Inflammatory macrophage (primary cell): ENCODE measurements at regions not wholly inside any gene's neighbourhood (a gene's known extent, or its start where the extent isn't known, plus 50 kb on each side); places are given as distances from the start of the nearest gene placed in this dataset.
"Not testable (repeated sequence)": the region's sequence is repeated elsewhere in the genome, so short reads cannot be mapped to it uniquely, and the experiment has no call there.

Experiments used
- DNase-seq, 2 donors: peaks; one replicate each; pipeline ENCODE4 v3.0.0-alpha.2; 2020 to 2022

GRCh38 chr3:135412475-135412874, 553.1 kb upstream of the PPP2R3A start:
- DNase-seq = no peak

GRCh38 chr3:135416182-135416581, 549.3 kb upstream of the PPP2R3A start:
- DNase-seq = no peak

- no peak for DNase-seq
Observed at GRCh38 chr3:135419155-135419554, 546.4 kb upstream of the PPP2R3A start.

- no peak for DNase-seq
Observed at GRCh38 chr3:135426508-135426907, 539.0 kb upstream of the PPP2R3A start.

GRCh38 chr3:135432402-135432801, 533.1 kb upstream of the PPP2R3A start:
- DNase-seq = no peak

- not testable (repeated sequence) for DNase-seq
Observed at GRCh38 chr3:135438889-135439597, 526.5 kb upstream of the PPP2R3A start.

GRCh38 chr3:135439632-135440031, 525.9 kb upstream of the PPP2R3A start:
- not testable (repeated sequence) for DNase-seq

GRCh38 chr3:135440233-135440632, 525.3 kb upstream of the PPP2R3A start:
- DNase-seq = no peak

- no peak for DNase-seq
Observed at GRCh38 chr3:135440746-135441145, 524.8 kb upstream of the PPP2R3A start.

- DNase-seq = no peak
Observed at GRCh38 chr3:135444058-135444457, 521.5 kb upstream of the PPP2R3A start.

GRCh38 chr3:135447483-135447882, 518.0 kb upstream of the PPP2R3A start:
- DNase-seq = no peak

- DNase-seq = no peak
Observed at GRCh38 chr3:135448520-135448919, 517.0 kb upstream of the PPP2R3A start.

GRCh38 chr3:135449046-135449445, 516.5 kb upstream of the PPP2R3A start:
- DNase-seq = no peak

GRCh38 chr3:135451037-135451785, 514.3 kb upstream of the PPP2R3A start:
- peak in 1 of 2 donors; percentile 28 for DNase-seq

- no peak for DNase-seq
Observed at GRCh38 chr3:135452881-135453280, 512.6 kb upstream of the PPP2R3A start.

GRCh38 chr3:135453326-135453725, 512.2 kb upstream of the PPP2R3A start:
- no peak for DNase-seq

GRCh38 chr3:135454890-135455289, 510.6 kb upstream of the PPP2R3A start:
- DNase-seq = no peak

- no peak for DNase-seq
Observed at GRCh38 chr3:135456108-135456790, 509.3 kb upstream of the PPP2R3A start.

- DNase-seq = no peak
Observed at GRCh38 chr3:135458541-135459322, 506.8 kb upstream of the PPP2R3A start.

GRCh38 chr3:135460273-135460672, 505.3 kb upstream of the PPP2R3A start:
- DNase-seq = no peak

GRCh38 chr3:135471911-135472310, 493.6 kb upstream of the PPP2R3A start:
- DNase-seq = no peak

- DNase-seq = no peak
Observed at GRCh38 chr3:135473449-135473848, 492.1 kb upstream of the PPP2R3A start.

GRCh38 chr3:135487261-135487660, 478.3 kb upstream of the PPP2R3A start:
- DNase-seq = no peak
